ENCODE measurements at regions not wholly inside any gene's neighbourhood (a gene's known extent, or its start where the extent isn't known, plus 50 kb on each side); places are given as distances from the start of the nearest gene placed in this dataset.

GRCh38 chrX:107521877-107522586, 72.6 kb downstream of the FRMPD3 start:
- Histone ChIP-seq H3K9me3 (replicated peaks in 1 of 2; ENCODE audit: control insufficient read depth in 2 of 2, insufficient read depth in 1 of 2, low read depth in 1 of 2, low read length in 2 of 2) (no peaks in the 10 kb centered on the region), H2BK12ac (ENCODE audit: low read length) (no peak overlapping the region), H2BK120ac (ENCODE audit: low read depth, low read length) (no peak overlapping the region), H2AK5ac (ENCODE audit: low read depth, low read length) (no peak overlapping the region), H3K36me3 (replicated peaks in 1 of 2; ENCODE audit: control insufficient read depth in 2 of 2, insufficient read depth in 2 of 2, low read length in 2 of 2) (no peaks in the 10 kb centered on the region), H3K4me3 (ENCODE audit: low read length in 2 of 2) (no peak overlapping the region), H3K9ac (ENCODE audit: low read depth, low read length, poor library complexity) (no peak overlapping the region), H3K27ac (replicated peaks; ENCODE audit: low read length) (no peak overlapping the region), H3K14ac (ENCODE audit: low read length) (no peak overlapping the region), H3K23ac (ENCODE audit: low read depth, low read length, poor library complexity) (no peak overlapping the region), H3K4ac (ENCODE audit: low read length) (no peak overlapping the region), H4K8ac (ENCODE audit: low read depth, low read length) (no peak overlapping the region), H2BK5ac (ENCODE audit: low read length) (no peak overlapping the region), H4K91ac (ENCODE audit: low read depth, low read length, poor library complexity) (no peak overlapping the region), H3K18ac (ENCODE audit: low read length) (no peak overlapping the region), H2BK15ac (ENCODE audit: low read length) (no peak overlapping the region), H2AFZ (ENCODE audit: low read length) (no peak overlapping the region), H3K4me2 (ENCODE audit: insufficient read depth, low read length, poor library complexity, severe bottlenecking) (no peak overlapping the region), H3K79me1 (ENCODE audit: low read depth, low read length) (no peaks in the 10 kb centered on the region), H3K4me1 (ENCODE audit: control insufficient read depth in 2 of 2, insufficient read depth in 1 of 2, low read depth in 1 of 2, low read length in 2 of 2) (peaks cover 2% of the 10 kb centered on the region in 2 donors), H3K27me3 (ENCODE audit: control insufficient read depth in 3 of 3, insufficient read depth in 3 of 3, low read depth in 1 of 3, low read length in 3 of 3) (no peaks in the 10 kb centered on the region)
- DNase-seq (ENCODE audit: low spot score) = no peak
- no CpG with 5 or more reads among the region's 14 CpGs for WGBS, 2 donors (ENCODE audit: extremely low coverage in 2 of 2, insufficient read length in 2 of 2, insufficient replicate concordance in 1 of 2)

GRCh38 chrX:107522901-107523300, 73.4 kb downstream of the FRMPD3 start:
- no peak overlapping the region for H3K14ac ChIP-seq (ENCODE audit: low read length)
- H3K27ac ChIP-seq (replicated peaks; ENCODE audit: low read length) = no peak overlapping the region
- H3K9me3 ChIP-seq (replicated peaks in 1 of 2; ENCODE audit: control insufficient read depth in 2 of 2, insufficient read depth in 1 of 2, low read depth in 1 of 2, low read length in 2 of 2) = no peaks in the 10 kb centered on the region
- H2AFZ ChIP-seq (ENCODE audit: low read length) = no peak overlapping the region
- WGBS, 2 donors (ENCODE audit: extremely low coverage in 2 of 2, insufficient read length in 2 of 2, insufficient replicate concordance in 1 of 2) = no CpG with 5 or more reads among the region's 2 CpGs
- no peak overlapping the region for H2BK12ac ChIP-seq (ENCODE audit: low read length)
- no peak overlapping the region for H3K23ac ChIP-seq (ENCODE audit: low read depth, low read length, poor library complexity)
- no peak overlapping the region for H2BK15ac ChIP-seq (ENCODE audit: low read length)
- no peak overlapping the region for H2AK5ac ChIP-seq (ENCODE audit: low read depth, low read length)
- no peak overlapping the region for H4K8ac ChIP-seq (ENCODE audit: low read depth, low read length)
- DNase-seq (ENCODE audit: low spot score) = no peak
- H3K18ac ChIP-seq (ENCODE audit: low read length) = no peak overlapping the region
- no peak overlapping the region for H3K4me2 ChIP-seq (ENCODE audit: insufficient read depth, low read length, poor library complexity, severe bottlenecking)
- no peaks in the 10 kb centered on the region for H3K27me3 ChIP-seq (ENCODE audit: control insufficient read depth in 3 of 3, insufficient read depth in 3 of 3, low read depth in 1 of 3, low read length in 3 of 3)
- no peak overlapping the region for H2BK120ac ChIP-seq (ENCODE audit: low read depth, low read length)
- H3K4me1 ChIP-seq (ENCODE audit: control insufficient read depth in 2 of 2, insufficient read depth in 1 of 2, low read depth in 1 of 2, low read length in 2 of 2) = peaks cover 2% of the 10 kb centered on the region in 2 donors
- H4K91ac ChIP-seq (ENCODE audit: low read depth, low read length, poor library complexity) = no peak overlapping the region
- no peaks in the 10 kb centered on the region for H3K36me3 ChIP-seq (replicated peaks in 1 of 2; ENCODE audit: control insufficient read depth in 2 of 2, insufficient read depth in 2 of 2, low read length in 2 of 2)
- no peak overlapping the region for H3K4ac ChIP-seq (ENCODE audit: low read length)
- H2BK5ac ChIP-seq (ENCODE audit: low read length) = no peak overlapping the region
- no peak overlapping the region for H3K4me3 ChIP-seq (ENCODE audit: low read length in 2 of 2)
- no peak overlapping the region for H3K9ac ChIP-seq (ENCODE audit: low read depth, low read length, poor library complexity)
- no peaks in the 10 kb centered on the region for H3K79me1 ChIP-seq (ENCODE audit: low read depth, low read length)

- Histone ChIP-seq H3K9ac (ENCODE audit: low read depth, low read length, poor library complexity) (no peak overlapping the region), H3K4me3 (ENCODE audit: low read length in 2 of 2) (no peak overlapping the region), H4K91ac (ENCODE audit: low read depth, low read length, poor library complexity) (no peak overlapping the region), H2BK12ac (ENCODE audit: low read length) (no peak overlapping the region), H3K9me3 (replicated peaks in 1 of 2; ENCODE audit: control insufficient read depth in 2 of 2, insufficient read depth in 1 of 2, low read depth in 1 of 2, low read length in 2 of 2) (no peaks in the 10 kb centered on the region), H2BK15ac (ENCODE audit: low read length) (no peak overlapping the region), H3K4ac (ENCODE audit: low read length) (no peak overlapping the region), H2BK5ac (ENCODE audit: low read length) (no peak overlapping the region), H4K8ac (ENCODE audit: low read depth, low read length) (no peak overlapping the region), H3K4me2 (ENCODE audit: insufficient read depth, low read length, poor library complexity, severe bottlenecking) (no peak overlapping the region), H3K14ac (ENCODE audit: low read length) (no peak overlapping the region), H3K23ac (ENCODE audit: low read depth, low read length, poor library complexity) (no peak overlapping the region), H3K4me1 (ENCODE audit: control insufficient read depth in 2 of 2, insufficient read depth in 1 of 2, low read depth in 1 of 2, low read length in 2 of 2) (peaks cover 2% of the 10 kb centered on the region in 2 donors), H3K36me3 (replicated peaks in 1 of 2; ENCODE audit: control insufficient read depth in 2 of 2, insufficient read depth in 2 of 2, low read length in 2 of 2) (no peaks in the 10 kb centered on the region), H2BK120ac (ENCODE audit: low read depth, low read length) (no peak overlapping the region), H3K27ac (replicated peaks; ENCODE audit: low read length) (no peak overlapping the region), H3K79me1 (ENCODE audit: low read depth, low read length) (no peaks in the 10 kb centered on the region), H3K18ac (ENCODE audit: low read length) (no peak overlapping the region), H2AK5ac (ENCODE audit: low read depth, low read length) (no peak overlapping the region), H3K27me3 (ENCODE audit: control insufficient read depth in 3 of 3, insufficient read depth in 3 of 3, low read depth in 1 of 3, low read length in 3 of 3) (no peaks in the 10 kb centered on the region), H2AFZ (ENCODE audit: low read length) (no peak overlapping the region)
- DNase-seq (ENCODE audit: low spot score) = no peak
- no CpG with 5 or more reads among the region's 3 CpGs for WGBS, 2 donors (ENCODE audit: extremely low coverage in 2 of 2, insufficient read length in 2 of 2, insufficient replicate concordance in 1 of 2)
Measured at GRCh38 chrX:107526141-107526540, 76.7 kb downstream of the FRMPD3 start.

GRCh38 chrX:107530141-107530540, 80.7 kb downstream of the FRMPD3 start:
- no peak overlapping the region for H3K27ac ChIP-seq (replicated peaks; ENCODE audit: low read length)
- H3K36me3 ChIP-seq (replicated peaks in 1 of 2; ENCODE audit: control insufficient read depth in 2 of 2, insufficient read depth in 2 of 2, low read length in 2 of 2) = no peaks in the 10 kb centered on the region
- no CpG with 5 or more reads among the region's 4 CpGs for WGBS, 2 donors (ENCODE audit: extremely low coverage in 2 of 2, insufficient read length in 2 of 2, insufficient replicate concordance in 1 of 2)

More at GRCh38 chrX:107530141-107530540, 80.7 kb downstream of the FRMPD3 start:
- H2BK15ac ChIP-seq (ENCODE audit: low read length) = no peak overlapping the region
- no peak overlapping the region for H2AFZ ChIP-seq (ENCODE audit: low read length)
- no peak overlapping the region for H4K8ac ChIP-seq (ENCODE audit: low read depth, low read length)
- no peak overlapping the region for H2BK5ac ChIP-seq (ENCODE audit: low read length)
- no peak for DNase-seq (ENCODE audit: low spot score)
- no peaks in the 10 kb centered on the region for H3K4me1 ChIP-seq (ENCODE audit: control insufficient read depth in 2 of 2, insufficient read depth in 1 of 2, low read depth in 1 of 2, low read length in 2 of 2)
- H3K4me2 ChIP-seq (ENCODE audit: insufficient read depth, low read length, poor library complexity, severe bottlenecking) = no peak overlapping the region
- H4K91ac ChIP-seq (ENCODE audit: low read depth, low read length, poor library complexity) = no peak overlapping the region
- no peak overlapping the region for H2AK5ac ChIP-seq (ENCODE audit: low read depth, low read length)
- H3K4ac ChIP-seq (ENCODE audit: low read length) = no peak overlapping the region
- no peaks in the 10 kb centered on the region for H3K9me3 ChIP-seq (replicated peaks in 1 of 2; ENCODE audit: control insufficient read depth in 2 of 2, insufficient read depth in 1 of 2, low read depth in 1 of 2, low read length in 2 of 2)
- no peak overlapping the region for H3K14ac ChIP-seq (ENCODE audit: low read length)
- no peaks in the 10 kb centered on the region for H3K79me1 ChIP-seq (ENCODE audit: low read depth, low read length)
- H2BK12ac ChIP-seq (ENCODE audit: low read length) = no peak overlapping the region
- H3K18ac ChIP-seq (ENCODE audit: low read length) = no peak overlapping the region
- no peak overlapping the region for H2BK120ac ChIP-seq (ENCODE audit: low read depth, low read length)
- H3K27me3 ChIP-seq (ENCODE audit: control insufficient read depth in 3 of 3, insufficient read depth in 3 of 3, low read depth in 1 of 3, low read length in 3 of 3) = no peaks in the 10 kb centered on the region
- no peak overlapping the region for H3K23ac ChIP-seq (ENCODE audit: low read depth, low read length, poor library complexity)
- no peak overlapping the region for H3K4me3 ChIP-seq (ENCODE audit: low read length in 2 of 2)
- H3K9ac ChIP-seq (ENCODE audit: low read depth, low read length, poor library complexity) = no peak overlapping the region
